ENCODE measurements at regions not wholly inside any gene's neighbourhood (a gene's known extent, or its start where the extent isn't known, plus 50 kb on each side); places are given as distances from the start of the nearest gene placed in this dataset.
"Not testable (repeated sequence)": the region's sequence is repeated elsewhere in the genome, so short reads cannot be mapped to it uniquely, and the experiment has no call there.

GRCh38 chr7:12002428-12002827 lies 170.4 kb upstream of the THSD7A start:
- Histone ChIP-seq H3K9me3 (ENCODE audit: control insufficient read depth, insufficient read depth, low read depth, low read length) (no peaks in the 10 kb centered on the region), H3K27ac (ENCODE audit: low read depth, low read length) (no peak overlapping the region), H3K4me3 (ENCODE audit: low read depth, low read length) (no peak overlapping the region), H3K4me1 (ENCODE audit: control insufficient read depth, insufficient read depth, low read length) (no peaks in the 10 kb centered on the region), H3K9ac (ENCODE audit: low read length) (no peak overlapping the region), H3K27me3 (ENCODE audit: control insufficient read depth, insufficient read depth, low read length) (no peaks in the 10 kb centered on the region), H3K36me3 (ENCODE audit: control insufficient read depth, insufficient read depth, low read length) (no peaks in the 10 kb centered on the region)

- Histone ChIP-seq H3K27me3 (ENCODE audit: control insufficient read depth, insufficient read depth, low read length) (no peaks in the 10 kb centered on the region), H3K4me3 (ENCODE audit: low read depth, low read length) (no peak overlapping the region), H3K9ac (ENCODE audit: low read length) (no peak overlapping the region), H3K27ac (ENCODE audit: low read depth, low read length) (no peak overlapping the region), H3K4me1 (ENCODE audit: control insufficient read depth, insufficient read depth, low read length) (no peaks in the 10 kb centered on the region), H3K36me3 (ENCODE audit: control insufficient read depth, insufficient read depth, low read length) (no peaks in the 10 kb centered on the region), H3K9me3 (ENCODE audit: control insufficient read depth, insufficient read depth, low read depth, low read length) (no peaks in the 10 kb centered on the region)
Observed at GRCh38 chr7:12004581-12004980, 172.6 kb upstream of the THSD7A start.

- no peaks in the 10 kb centered on the region for H3K27me3 ChIP-seq (ENCODE audit: control insufficient read depth, insufficient read depth, low read length)
- no peak overlapping the region for H3K27ac ChIP-seq (ENCODE audit: low read depth, low read length)
- H3K36me3 ChIP-seq (ENCODE audit: control insufficient read depth, insufficient read depth, low read length) = no peaks in the 10 kb centered on the region
- no peaks in the 10 kb centered on the region for H3K9me3 ChIP-seq (ENCODE audit: control insufficient read depth, insufficient read depth, low read depth, low read length)
- H3K4me3 ChIP-seq (ENCODE audit: low read depth, low read length) = no peak overlapping the region
- H3K4me1 ChIP-seq (ENCODE audit: control insufficient read depth, insufficient read depth, low read length) = no peaks in the 10 kb centered on the region
- no peak overlapping the region for H3K9ac ChIP-seq (ENCODE audit: low read length)
Observed at GRCh38 chr7:12007576-12007975, 175.6 kb upstream of the THSD7A start.

GRCh38 chr7:12013983-12014382 lies 182.0 kb upstream of the THSD7A start:
- Histone ChIP-seq H3K9me3 (ENCODE audit: control insufficient read depth, insufficient read depth, low read depth, low read length) (no peaks in the 10 kb centered on the region), H3K36me3 (ENCODE audit: control insufficient read depth, insufficient read depth, low read length) (no peaks in the 10 kb centered on the region), H3K27me3 (ENCODE audit: control insufficient read depth, insufficient read depth, low read length) (no peaks in the 10 kb centered on the region), H3K4me3 (ENCODE audit: low read depth, low read length) (no peak overlapping the region), H3K9ac (ENCODE audit: low read length) (no peak overlapping the region), H3K4me1 (ENCODE audit: control insufficient read depth, insufficient read depth, low read length) (no peaks in the 10 kb centered on the region), H3K27ac (ENCODE audit: low read depth, low read length) (no peak overlapping the region)

GRCh38 chr7:12016439-12016838 lies 184.4 kb upstream of the THSD7A start:
- Histone ChIP-seq H3K9me3 (ENCODE audit: control insufficient read depth, insufficient read depth, low read depth, low read length) (no peaks in the 10 kb centered on the region), H3K9ac (ENCODE audit: low read length) (no peak overlapping the region)

GRCh38 chr7:12017046-12017445 lies 185.0 kb upstream of the THSD7A start:
- H3K36me3 ChIP-seq (ENCODE audit: control insufficient read depth, insufficient read depth, low read length) = no peaks in the 10 kb centered on the region
- H3K27me3 ChIP-seq (ENCODE audit: control insufficient read depth, insufficient read depth, low read length) = no peaks in the 10 kb centered on the region
- no peak overlapping the region for H3K27ac ChIP-seq (ENCODE audit: low read depth, low read length)
- no peak overlapping the region for H3K9ac ChIP-seq (ENCODE audit: low read length)
- no peaks in the 10 kb centered on the region for H3K9me3 ChIP-seq (ENCODE audit: control insufficient read depth, insufficient read depth, low read depth, low read length)
- no peaks in the 10 kb centered on the region for H3K4me1 ChIP-seq (ENCODE audit: control insufficient read depth, insufficient read depth, low read length)
- no peak overlapping the region for H3K4me3 ChIP-seq (ENCODE audit: low read depth, low read length)

More at GRCh38 chr7:12016439-12016838, 184.4 kb upstream of the THSD7A start:
- no peaks in the 10 kb centered on the region for H3K27me3 ChIP-seq (ENCODE audit: control insufficient read depth, insufficient read depth, low read length)
- H3K36me3 ChIP-seq (ENCODE audit: control insufficient read depth, insufficient read depth, low read length) = no peaks in the 10 kb centered on the region
- no peaks in the 10 kb centered on the region for H3K4me1 ChIP-seq (ENCODE audit: control insufficient read depth, insufficient read depth, low read length)
- H3K27ac ChIP-seq (ENCODE audit: low read depth, low read length) = no peak overlapping the region
- no peak overlapping the region for H3K4me3 ChIP-seq (ENCODE audit: low read depth, low read length)

- not testable (repeated sequence) for H3K27me3 ChIP-seq (ENCODE audit: control insufficient read depth, insufficient read depth, low read length); H3K9me3 ChIP-seq (ENCODE audit: control insufficient read depth, insufficient read depth, low read depth, low read length); H3K9ac ChIP-seq (ENCODE audit: low read length); H3K36me3 ChIP-seq (ENCODE audit: control insufficient read depth, insufficient read depth, low read length); H3K4me1 ChIP-seq (ENCODE audit: control insufficient read depth, insufficient read depth, low read length); H3K4me3 ChIP-seq (ENCODE audit: low read depth, low read length); H3K27ac ChIP-seq (ENCODE audit: low read depth, low read length)
Observed at GRCh38 chr7:12022011-12022410, 189.1 kb upstream of the TMEM106B start.

- Histone ChIP-seq H3K36me3 (ENCODE audit: control insufficient read depth, insufficient read depth, low read length) (no peaks in the 10 kb centered on the region), H3K4me1 (ENCODE audit: control insufficient read depth, insufficient read depth, low read length) (peaks cover 4% of the 10 kb centered on the region; the same call in 1 of the 2 replicates), H3K27me3 (ENCODE audit: control insufficient read depth, insufficient read depth, low read length) (no peaks in the 10 kb centered on the region), H3K9ac (ENCODE audit: low read length) (no peak overlapping the region), H3K27ac (ENCODE audit: low read depth, low read length) (no peak overlapping the region), H3K4me3 (ENCODE audit: low read depth, low read length) (no peak overlapping the region), H3K9me3 (ENCODE audit: control insufficient read depth, insufficient read depth, low read depth, low read length) (no peaks in the 10 kb centered on the region)
Observed at GRCh38 chr7:12025246-12025645, 185.8 kb upstream of the TMEM106B start.

GRCh38 chr7:12028508-12028907 lies 182.6 kb upstream of the TMEM106B start:
- 0 out of 2 replicates have a peak overlapping the region, but pooled peaks have one; percentile 31 for H3K27ac ChIP-seq (ENCODE audit: low read depth, low read length)
- no peaks in the 10 kb centered on the region for H3K27me3 ChIP-seq (ENCODE audit: control insufficient read depth, insufficient read depth, low read length)
- H3K4me1 ChIP-seq (ENCODE audit: control insufficient read depth, insufficient read depth, low read length) = peaks cover 22% of the 10 kb centered on the region
- no peak overlapping the region for H3K9ac ChIP-seq (ENCODE audit: low read length)
- H3K36me3 ChIP-seq (ENCODE audit: control insufficient read depth, insufficient read depth, low read length) = no peaks in the 10 kb centered on the region
- no peaks in the 10 kb centered on the region for H3K9me3 ChIP-seq (ENCODE audit: control insufficient read depth, insufficient read depth, low read depth, low read length)
- H3K4me3 ChIP-seq (ENCODE audit: low read depth, low read length) = no peak overlapping the region

GRCh38 chr7:12030116-12030515 lies 181.0 kb upstream of the TMEM106B start:
- Histone ChIP-seq H3K27ac (ENCODE audit: low read depth, low read length) (no peak overlapping the region), H3K27me3 (ENCODE audit: control insufficient read depth, insufficient read depth, low read length) (no peaks in the 10 kb centered on the region), H3K4me3 (ENCODE audit: low read depth, low read length) (no peak overlapping the region), H3K36me3 (ENCODE audit: control insufficient read depth, insufficient read depth, low read length) (no peaks in the 10 kb centered on the region), H3K9ac (ENCODE audit: low read length) (no peak overlapping the region), H3K4me1 (ENCODE audit: control insufficient read depth, insufficient read depth, low read length) (peaks cover 22% of the 10 kb centered on the region), H3K9me3 (ENCODE audit: control insufficient read depth, insufficient read depth, low read depth, low read length) (no peaks in the 10 kb centered on the region)

GRCh38 chr7:12031186-12031585 lies 179.9 kb upstream of the TMEM106B start:
- Histone ChIP-seq H3K27ac (ENCODE audit: low read depth, low read length) (peak overlapping the region; percentile 81; the same call in 1 of the 2 replicates), H3K27me3 (ENCODE audit: control insufficient read depth, insufficient read depth, low read length) (no peaks in the 10 kb centered on the region), H3K9me3 (ENCODE audit: control insufficient read depth, insufficient read depth, low read depth, low read length) (no peaks in the 10 kb centered on the region), H3K9ac (ENCODE audit: low read length) (no peak overlapping the region), H3K4me3 (ENCODE audit: low read depth, low read length) (no peak overlapping the region), H3K36me3 (ENCODE audit: control insufficient read depth, insufficient read depth, low read length) (no peaks in the 10 kb centered on the region), H3K4me1 (ENCODE audit: control insufficient read depth, insufficient read depth, low read length) (peaks cover 22% of the 10 kb centered on the region)

- Histone ChIP-seq H3K4me1 (ENCODE audit: control insufficient read depth, insufficient read depth, low read length) (peaks cover 22% of the 10 kb centered on the region), H3K9ac (ENCODE audit: low read length) (no peak overlapping the region), H3K27ac (ENCODE audit: low read depth, low read length) (peak overlapping the region; percentile 81; the same call in 1 of the 2 replicates), H3K36me3 (ENCODE audit: control insufficient read depth, insufficient read depth, low read length) (no peaks in the 10 kb centered on the region), H3K4me3 (ENCODE audit: low read depth, low read length) (no peak overlapping the region), H3K9me3 (ENCODE audit: control insufficient read depth, insufficient read depth, low read depth, low read length) (no peaks in the 10 kb centered on the region), H3K27me3 (ENCODE audit: control insufficient read depth, insufficient read depth, low read length) (no peaks in the 10 kb centered on the region)
Observed at GRCh38 chr7:12031638-12032037, 179.5 kb upstream of the TMEM106B start.
